ENCODE measurements at regions not wholly inside any gene's neighbourhood (a gene's known extent, or its start where the extent isn't known, plus 50 kb on each side); places are given as distances from the start of the nearest gene placed in this dataset.

GRCh38 chr13:91277013-91277676 lies 70.3 kb upstream of the MIR17HG start:
- Histone ChIP-seq H3K27ac (ENCODE audit: low read depth, low read length) (no peak overlapping the region), H3K4me3 (ENCODE audit: low read depth, low read length) (no peak overlapping the region), H3K27me3 (ENCODE audit: control insufficient read depth, insufficient read depth, low read length) (no peaks in the 10 kb centered on the region), H3K9me3 (ENCODE audit: control insufficient read depth, insufficient read depth, low read length) (no peaks in the 10 kb centered on the region)
- ChIA-PET CTCF (no interaction called here), POLR2A (no interaction called here)
- TF ChIP-seq CTCF (IDR thresholded peaks at IDR 0.05; ENCODE audit: low read depth, low read length): no peak
- no peak for DNase-seq (ENCODE audit: low read depth, low spot score)

DNA sequence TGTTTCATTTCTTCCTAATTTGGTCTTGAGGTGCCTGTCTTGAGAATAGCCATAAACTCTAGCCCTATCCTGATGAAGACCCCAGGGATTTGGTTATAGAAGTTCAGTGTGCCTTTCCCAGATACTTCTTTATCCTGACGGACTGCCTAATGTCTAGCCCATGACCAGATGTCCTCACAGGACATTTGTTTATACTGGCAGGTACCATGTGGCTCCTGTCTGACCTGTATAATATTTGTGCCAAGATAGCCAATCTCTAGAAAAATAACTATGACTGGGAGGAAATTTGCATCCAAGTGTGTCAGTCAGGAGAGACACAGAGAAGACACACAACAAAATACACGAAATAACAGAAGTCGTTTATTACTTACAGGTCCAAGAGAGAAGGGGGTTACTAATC lies 69.2 kb upstream of the MIR17HG start:
- Histone ChIP-seq H3K27me3 (ENCODE audit: control insufficient read depth, insufficient read depth, low read length) (no peaks in the 10 kb centered on the region), H3K27ac (ENCODE audit: low read depth, low read length) (no peak overlapping the region), H3K9me3 (ENCODE audit: control insufficient read depth, insufficient read depth, low read length) (no peaks in the 10 kb centered on the region), H3K4me3 (ENCODE audit: low read depth, low read length) (no peak overlapping the region)
- no peak for DNase-seq (ENCODE audit: low read depth, low spot score)
- CTCF ChIA-PET: no interaction called here
- TF ChIP-seq CTCF (IDR thresholded peaks at IDR 0.05; ENCODE audit: low read depth, low read length): no peak
- POLR2A ChIA-PET: no interaction called here

GRCh38 chr13:91278888-91279287 lies 68.6 kb upstream of the MIR17HG start:
- TF ChIP-seq CTCF (IDR thresholded peaks at IDR 0.05; ENCODE audit: low read depth, low read length): no peak
- DNase-seq (ENCODE audit: low read depth, low spot score): no peak
- no peak overlapping the region for H3K27ac ChIP-seq (ENCODE audit: low read depth, low read length)
- CTCF ChIA-PET: no interaction called here
- no peaks in the 10 kb centered on the region for H3K9me3 ChIP-seq (ENCODE audit: control insufficient read depth, insufficient read depth, low read length)
- POLR2A ChIA-PET: no interaction called here
- H3K4me3 ChIP-seq (ENCODE audit: low read depth, low read length): no peak overlapping the region
- H3K27me3 ChIP-seq (ENCODE audit: control insufficient read depth, insufficient read depth, low read length): no peaks in the 10 kb centered on the region

DNA sequence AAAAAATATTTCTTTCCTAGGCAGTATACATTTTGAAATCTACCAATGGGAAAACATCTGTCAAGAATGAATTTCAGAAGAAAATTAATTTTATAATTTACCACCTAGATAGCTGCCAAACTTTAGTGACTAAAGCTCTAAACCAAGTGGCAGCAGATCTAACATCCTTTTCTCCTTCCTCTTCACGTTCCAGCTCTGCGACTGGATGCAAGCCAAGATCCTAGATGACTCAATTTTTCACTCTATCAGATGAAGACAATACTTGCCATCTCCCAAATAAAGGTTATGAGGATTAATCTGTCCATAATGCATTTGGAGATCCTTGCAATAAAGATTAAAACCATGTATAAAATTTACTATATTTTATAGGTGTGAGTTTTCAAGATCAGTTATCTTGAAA lies 66.7 kb upstream of the MIR17HG start:
- ChIA-PET CTCF (no interaction called here), POLR2A (no interaction called here)
- H3K27me3 ChIP-seq (ENCODE audit: control insufficient read depth, insufficient read depth, low read length): no peaks in the 10 kb centered on the region
- no peak for DNase-seq (ENCODE audit: low read depth, low spot score)
- no peak for TF ChIP-seq CTCF (IDR thresholded peaks at IDR 0.05; ENCODE audit: low read depth, low read length)
- no peak overlapping the region for H3K27ac ChIP-seq (ENCODE audit: low read depth, low read length)
- no peaks in the 10 kb centered on the region for H3K9me3 ChIP-seq (ENCODE audit: control insufficient read depth, insufficient read depth, low read length)
- H3K4me3 ChIP-seq (ENCODE audit: low read depth, low read length): no peak overlapping the region

GRCh38 chr13:91284335-91284734 lies 63.2 kb upstream of the MIR17HG start:
- no peaks in the 10 kb centered on the region for H3K27me3 ChIP-seq (ENCODE audit: control insufficient read depth, insufficient read depth, low read length)
- no peaks in the 10 kb centered on the region for H3K9me3 ChIP-seq (ENCODE audit: control insufficient read depth, insufficient read depth, low read length)
- ChIA-PET POLR2A (no interaction called here), CTCF (no interaction called here)
- no peak overlapping the region for H3K27ac ChIP-seq (ENCODE audit: low read depth, low read length)
- no peak overlapping the region for H3K4me3 ChIP-seq (ENCODE audit: low read depth, low read length)
- TF ChIP-seq CTCF (IDR thresholded peaks at IDR 0.05; ENCODE audit: low read depth, low read length): no peak
- DNase-seq (ENCODE audit: low read depth, low spot score): no peak

Data from AG04450 (cell line).